Right kidney (tissue), 1 donor: ENCODE measurements at regions not wholly inside any gene's neighbourhood (a gene's known extent, or its start where the extent isn't known, plus 50 kb on each side); places are given as distances from the start of the nearest gene placed in this dataset.
"Not testable (repeated sequence)": the region's sequence is repeated elsewhere in the genome, so short reads cannot be mapped to it uniquely, and the experiment has no call there.

Source experiments
- DNase-seq: peaks from one replicate; pipeline ENCODE4 v3.0.0-alpha.2; 2016

- no peak for DNase-seq
Measured at GRCh38 chr18:42328931-42329330, 373.9 kb downstream of the PIK3C3 start.

GRCh38 chr18:42330296-42330695, 375.3 kb downstream of the PIK3C3 start:
- no peak for DNase-seq

GRCh38 chr18:42333558-42333957, 378.5 kb downstream of the PIK3C3 start:
- no peak for DNase-seq

- no peak for DNase-seq
Measured at GRCh38 chr18:42334931-42335330, 379.9 kb downstream of the PIK3C3 start.

GRCh38 chr18:42336139-42336538, 381.1 kb downstream of the PIK3C3 start:
- DNase-seq, result no peak

- not testable (repeated sequence) for DNase-seq
Measured at GRCh38 chr18:42337337-42337736, 382.3 kb downstream of the PIK3C3 start.

DNA sequence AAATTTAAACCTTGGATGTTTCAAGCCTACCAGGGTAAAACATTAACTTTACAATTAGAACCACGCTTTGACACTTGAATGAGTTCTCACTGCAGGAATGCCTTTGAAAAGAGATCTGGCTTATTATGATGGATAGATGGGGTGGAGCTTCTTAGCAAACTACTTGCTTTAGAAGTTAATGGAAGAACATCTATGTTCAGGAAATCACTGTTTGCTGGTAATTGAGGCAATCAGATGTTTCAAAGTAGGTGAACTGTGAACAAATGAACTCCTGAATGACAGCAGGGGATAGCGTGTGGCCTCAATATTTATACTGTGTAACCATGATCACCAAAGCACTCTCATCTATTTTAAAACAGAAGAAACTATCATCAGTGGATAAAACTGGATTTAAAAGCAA, 383.6 kb downstream of the PIK3C3 start:
- DNase-seq, result no peak

DNA sequence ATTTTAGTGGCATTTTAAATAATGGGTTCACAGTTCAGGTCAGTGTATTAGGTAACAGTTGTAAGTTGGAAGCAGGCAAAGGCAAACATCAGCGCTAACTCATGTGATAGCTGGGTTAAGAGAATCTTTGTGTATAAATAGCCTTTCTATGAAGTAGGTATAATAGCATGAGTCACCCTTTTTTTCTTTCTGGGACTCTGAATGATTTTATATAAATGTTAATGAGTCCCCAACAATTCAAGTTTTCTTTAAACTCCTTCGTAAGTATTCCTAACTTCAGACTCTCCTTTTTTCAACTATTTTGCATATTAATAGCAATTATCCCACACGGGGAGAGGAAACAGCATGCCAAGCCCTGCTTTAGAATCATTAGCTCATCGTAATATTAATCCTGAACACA, 384.3 kb downstream of the PIK3C3 start:
- DNase-seq, result no peak

DNA sequence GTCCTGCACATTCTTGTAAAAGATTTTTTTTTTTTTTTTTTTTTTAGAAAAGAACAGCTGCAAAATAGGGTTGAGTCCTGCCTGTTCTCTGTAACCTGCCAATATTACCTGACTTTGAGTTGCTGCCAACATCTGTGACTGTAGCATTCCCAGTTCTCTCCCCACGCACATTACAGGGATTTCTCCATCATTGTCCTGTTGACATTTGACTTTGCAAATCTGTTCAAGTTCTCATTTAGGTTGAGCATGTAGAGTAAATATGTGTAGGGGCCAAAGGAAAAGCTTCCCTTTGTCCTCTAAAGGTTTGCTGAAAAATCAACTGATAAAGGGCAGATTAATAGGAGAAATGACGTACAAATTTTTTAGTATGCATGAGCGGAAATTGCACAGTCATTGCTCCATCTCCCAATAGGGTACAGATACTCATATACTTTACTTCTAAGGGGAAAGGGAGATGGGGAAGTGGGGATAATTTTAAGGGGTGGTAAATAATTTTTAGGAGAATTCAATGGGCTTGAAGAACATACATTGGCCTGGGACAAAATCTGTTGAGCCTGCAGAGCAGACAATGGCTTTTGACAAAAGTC, 385.5 kb downstream of the PIK3C3 start:
- DNase-seq, result no peak

GRCh38 chr18:42341423-42341822, 386.4 kb downstream of the PIK3C3 start:
- no peak for DNase-seq

DNA sequence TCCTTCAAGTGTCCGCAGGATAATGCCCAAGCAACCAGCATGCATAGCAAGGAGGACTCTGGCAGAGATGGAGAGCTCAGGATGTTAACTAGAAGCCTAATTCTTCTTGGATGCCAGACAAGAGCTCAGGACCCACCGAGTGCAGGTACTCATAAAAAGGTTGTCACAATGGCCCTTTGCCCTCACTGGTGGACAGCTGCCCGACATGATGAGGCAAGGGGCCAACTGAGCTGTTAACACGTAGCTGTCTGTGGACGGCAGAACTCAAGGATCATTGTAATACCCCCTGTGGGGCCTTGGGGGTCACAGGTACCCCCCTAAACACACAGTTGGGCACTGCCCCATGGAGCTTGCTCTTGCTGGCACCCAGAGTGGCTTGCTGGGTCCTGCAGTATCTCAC, 393.7 kb downstream of the PIK3C3 start:
- DNase-seq, result no peak

DNA sequence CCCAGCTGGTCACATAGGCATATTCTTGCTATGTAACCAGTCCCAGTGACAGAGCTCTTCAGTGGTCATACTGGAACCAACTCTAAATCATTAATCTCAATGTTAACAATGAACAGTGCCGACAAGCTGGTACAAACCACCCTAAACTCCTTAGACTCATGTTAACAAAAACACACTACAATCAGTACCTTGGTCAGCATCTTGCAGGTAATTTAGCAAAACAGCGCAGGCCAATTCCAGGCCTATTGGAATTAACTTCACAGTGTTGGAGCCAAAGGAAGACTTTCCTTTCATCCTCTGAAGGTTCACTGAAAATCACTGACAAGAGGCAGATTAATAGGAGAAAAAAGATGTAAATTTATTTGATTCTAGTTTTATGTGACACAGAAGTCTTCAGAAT, 396.4 kb downstream of the PIK3C3 start:
- DNase-seq, result no peak

DNA sequence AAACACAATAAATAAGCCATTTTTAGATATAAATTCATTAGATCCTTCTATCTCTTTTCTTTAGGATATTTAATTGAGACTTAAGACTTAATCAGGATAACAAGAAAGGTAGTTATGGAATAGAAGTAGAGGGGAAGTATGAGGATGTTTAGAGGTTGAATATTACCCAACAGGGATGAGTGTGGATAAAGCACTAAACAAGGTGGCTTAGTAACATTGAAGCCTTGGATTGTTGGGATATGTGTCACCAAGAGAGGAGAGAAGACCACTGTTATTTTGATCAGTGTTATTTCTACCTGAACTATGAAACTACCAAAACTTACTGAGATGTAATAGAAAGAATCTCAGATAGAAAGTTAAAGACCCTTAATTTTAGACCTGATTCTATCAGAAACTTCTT, 405.7 kb downstream of the PIK3C3 start:
- no peak for DNase-seq

DNA sequence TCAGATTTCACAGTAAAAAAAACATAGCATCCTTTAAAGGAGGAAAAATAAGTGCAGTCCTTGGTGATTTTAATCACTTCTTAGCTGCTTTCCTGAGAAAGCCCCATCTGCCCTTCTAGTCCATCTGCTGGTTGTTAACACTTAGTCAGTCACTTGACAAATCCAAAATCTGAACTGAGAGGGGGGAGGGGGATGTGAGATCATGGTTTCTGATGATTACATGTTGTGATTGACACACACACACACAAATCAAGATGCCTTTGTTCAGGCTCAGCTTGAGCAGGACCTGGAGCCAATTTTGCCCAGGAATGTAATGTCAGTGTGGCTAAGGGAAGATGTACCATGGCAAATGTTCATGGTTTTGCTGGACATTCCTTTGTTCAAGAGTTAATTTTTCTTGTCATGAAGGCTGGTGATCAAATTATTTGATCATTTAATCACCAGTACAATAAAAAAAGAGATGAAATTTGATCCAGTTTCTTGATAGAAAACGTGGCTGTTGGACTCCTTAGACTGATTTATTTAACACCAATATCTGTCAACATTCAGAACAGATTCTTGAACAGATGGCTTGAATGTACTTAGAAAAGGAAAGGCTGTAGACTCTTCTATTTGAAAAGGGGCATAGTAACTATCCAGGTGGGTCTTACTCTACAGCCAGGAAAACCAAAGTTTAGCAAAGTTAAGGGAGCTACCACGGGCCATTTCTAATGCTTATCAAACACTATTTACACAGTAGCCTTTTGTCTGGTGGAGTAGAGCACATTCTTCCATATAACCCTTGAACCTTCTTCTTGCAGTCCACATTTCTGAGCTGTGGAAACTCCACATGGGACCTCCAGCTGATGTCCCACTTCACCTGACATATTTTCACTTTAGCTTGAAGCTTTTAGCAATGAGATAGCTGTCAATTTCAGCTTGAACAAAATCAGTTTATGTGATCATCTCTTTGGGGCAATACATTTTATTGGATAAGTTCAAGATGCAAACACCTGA, 408.7 kb downstream of the PIK3C3 start:
- DNase-seq, result no peak

- DNase-seq, result no peak
Measured at GRCh38 chr18:42364766-42365165, 409.7 kb downstream of the PIK3C3 start.

DNA sequence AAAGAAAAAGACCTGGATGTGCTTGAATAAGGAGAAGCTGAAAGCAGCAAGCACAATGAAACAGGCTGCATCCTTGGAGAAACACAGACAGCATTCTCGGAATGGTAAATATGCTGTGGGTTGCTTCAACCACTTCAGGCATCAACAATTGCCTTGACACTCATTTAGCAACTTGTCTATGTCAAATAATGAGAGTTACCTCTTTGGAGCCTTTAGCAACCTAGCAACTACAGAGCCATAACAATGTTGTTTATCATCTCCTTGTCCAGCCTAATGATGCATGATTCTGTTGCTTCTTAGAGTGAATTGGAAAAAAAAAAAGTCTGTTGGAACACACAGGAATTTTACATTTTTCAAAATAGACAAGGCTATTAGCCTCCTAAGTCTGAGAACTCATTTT, 410.6 kb downstream of the PIK3C3 start:
- no peak for DNase-seq

DNA sequence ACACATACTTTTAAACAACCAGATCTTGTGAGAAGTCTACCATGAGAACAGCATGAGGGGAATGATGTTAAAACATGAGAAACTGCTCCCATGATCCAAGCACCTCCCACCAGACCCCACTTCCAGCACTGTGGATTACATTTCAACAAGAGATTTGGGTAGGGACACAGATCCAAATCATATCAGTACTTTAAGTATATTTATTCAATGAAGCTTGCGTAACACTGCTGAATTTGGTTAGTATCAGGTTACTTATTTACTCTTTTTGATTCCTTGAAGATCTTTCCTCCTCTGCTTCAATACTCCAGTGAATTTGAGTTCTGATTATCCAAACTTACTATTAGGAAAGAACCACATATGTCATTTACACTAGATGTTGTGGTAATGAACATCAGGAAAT, 418.6 kb downstream of the PIK3C3 start:
- DNase-seq, result no peak

GRCh38 chr18:42374961-42375360, 419.9 kb downstream of the PIK3C3 start:
- DNase-seq, result no peak

- DNase-seq, result not testable (repeated sequence)
Measured at GRCh38 chr18:42378854-42379253, 423.8 kb downstream of the PIK3C3 start.

DNA sequence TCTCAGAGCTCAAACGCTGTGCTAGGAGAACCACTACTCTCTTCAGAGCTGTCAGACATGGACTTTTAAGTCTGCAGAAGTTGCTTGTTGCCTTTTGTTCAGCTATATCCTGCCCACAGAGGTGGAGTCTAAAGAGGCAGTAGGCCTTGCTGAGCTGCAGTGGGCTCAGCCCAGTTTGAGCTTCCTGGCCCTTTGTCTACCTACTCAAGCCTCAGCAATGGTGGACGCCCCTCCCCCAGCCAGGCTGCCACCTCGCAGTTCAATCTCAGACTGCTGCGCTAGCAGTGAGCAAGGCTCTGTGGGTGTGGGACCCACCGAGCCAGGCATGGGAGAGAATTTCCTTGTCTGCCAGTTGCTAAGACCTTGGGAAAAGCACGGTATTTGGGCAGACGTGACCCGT, 426.2 kb downstream of the PIK3C3 start:
- not testable (repeated sequence) for DNase-seq

DNA sequence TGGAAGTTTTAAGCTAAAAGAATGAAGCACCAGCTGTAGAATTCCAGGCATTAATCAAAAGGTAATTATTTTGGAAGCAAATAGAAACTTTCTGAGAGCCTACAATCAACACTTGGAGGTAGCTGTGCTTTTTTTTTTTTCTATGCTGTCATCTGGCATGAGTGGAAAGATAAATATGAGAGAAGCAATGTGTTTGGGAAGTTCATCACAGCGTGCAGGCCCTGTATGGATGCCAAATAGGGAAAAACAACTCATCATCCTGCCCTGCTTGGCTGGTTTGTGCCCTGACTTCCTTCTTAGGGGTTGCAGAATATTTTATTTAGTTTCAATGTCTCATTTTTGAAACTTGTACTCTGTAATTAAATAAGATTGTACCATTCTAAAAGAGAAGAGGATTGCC, 437.4 kb downstream of the PIK3C3 start:
- no peak for DNase-seq

DNA sequence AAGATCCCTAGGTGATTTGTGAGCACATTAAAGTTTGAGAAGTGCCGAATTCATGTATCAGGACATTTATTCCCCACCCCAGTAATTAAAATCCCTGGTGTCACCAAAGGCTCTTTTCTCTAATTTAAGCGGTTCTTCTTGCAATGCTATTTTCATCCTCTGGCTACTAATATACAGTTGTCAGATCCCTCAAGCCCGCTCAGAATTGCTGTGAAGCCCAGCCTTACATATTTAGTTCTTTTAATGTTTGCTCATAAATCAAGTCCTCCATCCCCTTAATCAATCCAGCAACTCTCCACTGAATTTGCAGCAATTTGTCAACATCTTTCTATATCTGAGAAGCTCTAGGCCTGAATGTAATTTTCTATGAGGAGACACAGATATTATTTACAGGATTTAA, 437.9 kb downstream of the PIK3C3 start:
- no peak for DNase-seq

DNA sequence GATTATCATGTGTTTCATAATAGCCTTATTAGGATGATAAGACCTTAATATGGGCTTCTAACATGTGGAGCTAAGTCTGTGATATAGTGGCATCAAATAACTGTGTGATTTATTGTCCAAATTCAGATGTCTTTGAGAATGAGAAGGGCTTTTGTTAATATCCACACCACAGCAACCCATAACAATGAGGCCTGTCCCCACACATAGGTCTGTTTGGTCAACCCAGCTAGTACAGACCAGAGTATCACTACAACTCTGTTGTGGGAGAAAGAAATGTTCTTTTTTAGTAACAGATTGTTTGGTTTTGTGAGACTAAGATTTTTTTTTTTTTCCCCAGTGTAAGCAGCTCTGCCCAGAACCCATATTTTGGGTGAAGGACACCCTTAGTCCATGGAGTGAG, 439.2 kb downstream of the PIK3C3 start:
- no peak for DNase-seq

DNA sequence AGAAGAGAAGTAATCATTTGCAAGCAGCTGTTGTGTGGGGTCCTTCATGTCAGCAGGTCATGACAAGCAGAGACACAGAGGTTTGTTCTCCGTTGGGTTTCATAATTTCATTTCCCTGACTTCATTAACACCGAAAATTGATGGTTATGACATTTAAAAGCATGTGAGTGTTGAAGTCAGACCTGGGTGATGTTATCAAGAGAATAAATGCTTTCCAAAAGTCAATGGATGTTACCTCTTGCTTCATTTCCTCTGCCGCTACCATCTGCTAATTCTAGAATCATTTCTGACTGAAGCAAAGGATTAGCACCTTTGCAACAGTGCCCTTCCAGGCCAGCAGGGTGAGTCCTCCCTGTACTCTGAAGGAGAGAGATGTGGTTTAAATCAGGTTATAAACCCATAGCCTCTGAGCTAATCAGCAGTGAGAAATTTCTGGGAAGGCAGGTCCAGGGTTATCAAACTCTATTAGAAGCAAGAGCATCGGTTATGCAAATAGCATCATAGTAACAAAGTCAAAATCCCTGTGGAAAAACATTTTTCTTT, 446.2 kb downstream of the PIK3C3 start:
- DNase-seq, result no peak
